IPS DF 19.7 (cell line): ENCODE measurements at regions not wholly inside any gene's neighbourhood (a gene's known extent, or its start where the extent isn't known, plus 50 kb on each side); places are given as distances from the start of the nearest gene placed in this dataset.

Experiments used
- DNase-seq: peaks from one replicate; pipeline ENCODE4 v3.0.0-alpha.2; 2013; ENCODE audit warnings: low read depth, low spot score

DNA sequence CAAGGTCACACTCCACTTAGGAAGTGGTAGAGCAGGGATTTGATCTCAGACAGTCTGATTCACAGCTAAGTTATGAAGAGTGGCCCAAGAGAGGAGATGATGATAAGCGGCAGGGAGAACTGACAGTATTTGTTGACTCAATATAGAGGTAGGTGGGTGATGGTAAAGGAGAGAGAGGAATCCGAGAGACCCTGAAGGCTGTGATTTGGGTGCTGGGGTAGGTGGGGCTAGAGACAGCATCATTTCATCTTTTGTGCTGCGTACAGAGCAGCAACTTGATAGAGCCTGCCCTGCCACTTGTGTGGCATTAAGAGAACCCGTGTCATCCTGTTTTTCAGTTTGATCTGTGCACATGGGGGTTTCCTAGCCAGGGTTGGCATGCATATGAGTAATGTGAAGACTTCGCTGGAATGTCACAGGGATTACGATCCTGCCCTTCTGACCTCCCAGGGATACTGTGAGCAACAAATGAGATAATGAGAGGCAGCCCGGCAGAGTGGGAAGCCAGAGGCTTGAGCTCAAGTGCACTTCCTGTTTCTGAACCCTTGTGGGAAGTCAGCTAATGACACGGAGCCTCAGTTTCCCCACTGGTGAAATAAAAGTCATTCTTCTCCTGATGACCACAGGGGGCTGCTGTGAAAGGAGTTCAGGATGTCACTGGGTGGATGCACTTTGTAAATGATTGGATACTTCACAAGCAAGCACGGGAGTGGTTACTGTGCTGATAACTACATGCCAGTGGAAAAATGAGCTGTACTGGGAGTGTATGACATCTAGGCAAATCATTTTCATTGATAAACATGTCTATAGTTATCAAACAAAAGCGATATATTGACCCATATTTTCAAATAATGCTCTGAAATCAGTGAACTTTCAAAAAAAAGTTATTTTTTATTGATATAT lies 59.5 kb upstream of the IGF1 start:
- DNase-seq = no peak

DNA sequence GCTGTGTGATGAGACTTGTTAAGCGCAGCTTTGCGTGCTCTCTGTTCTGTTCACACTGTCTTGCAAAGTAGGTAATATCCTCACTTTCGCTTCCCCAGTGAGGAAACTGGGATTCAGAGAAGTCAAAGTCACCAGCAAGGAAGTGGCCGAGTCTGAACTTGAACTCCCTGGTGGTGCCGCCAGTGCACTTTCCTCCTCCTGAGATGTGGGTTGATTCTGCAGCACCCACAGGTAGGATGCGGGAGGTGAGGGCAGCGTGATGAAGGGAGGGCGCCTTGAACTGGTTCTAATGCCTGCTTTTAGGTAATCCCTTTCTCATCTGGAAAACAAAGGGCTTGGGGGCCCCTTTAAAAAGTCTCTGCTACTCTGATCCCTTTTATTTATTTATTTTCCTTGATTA lies 54.9 kb upstream of the IGF1 start:
- DNase-seq = no peak

- no peak for DNase-seq
These were observed 54.5 kb upstream of the IGF1 start for GRCh38 chr12:102534899-102535298.

DNA sequence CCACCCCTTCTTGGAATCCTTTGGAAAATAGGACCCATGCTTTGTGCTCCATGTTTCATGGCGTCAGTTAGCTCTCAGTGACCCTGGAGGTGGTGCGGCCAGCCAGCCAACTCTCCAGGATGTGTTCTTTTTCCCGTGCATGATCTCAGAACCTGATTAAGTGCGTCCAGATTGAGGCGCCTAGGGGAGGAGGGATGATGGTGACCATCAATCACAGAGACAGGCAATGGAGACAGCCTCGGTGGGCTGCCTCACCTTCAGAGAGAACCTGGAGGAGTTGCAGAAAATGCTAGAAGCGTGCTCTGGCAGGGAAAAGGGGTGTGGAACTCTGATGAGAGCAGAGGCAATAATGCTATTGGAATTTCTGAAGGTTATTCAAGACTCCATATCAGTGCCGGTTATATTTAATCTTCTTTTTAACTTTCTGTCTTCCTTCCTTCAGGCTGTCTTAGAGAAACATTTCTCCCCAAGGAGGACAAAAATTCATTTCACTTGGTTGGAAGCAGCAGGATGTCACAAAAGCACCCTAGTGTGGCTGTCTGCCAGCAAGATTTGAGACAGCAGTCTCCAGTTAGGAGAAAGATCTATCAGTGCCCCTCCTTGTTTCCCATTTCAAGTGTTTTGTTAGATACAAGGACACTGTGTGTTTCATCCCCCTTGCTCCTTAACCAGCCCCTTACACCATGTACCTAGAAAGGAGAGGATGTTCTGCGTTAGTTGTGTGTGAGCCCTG lies 53.3 kb upstream of the IGF1 start:
- DNase-seq = no peak
